C4-2B (cell line): ENCODE measurements at regions not wholly inside any gene's neighbourhood (a gene's known extent, or its start where the extent isn't known, plus 50 kb on each side); places are given as distances from the start of the nearest gene placed in this dataset.

Source experiments
- ZFX ChIP-seq: fragments of 450-650 bp; IDR thresholded peaks from 2 replicates; pipeline ENCODE4 v1.6.1; 2017
- TF ChIP-seq, protein P1 (sequence below): fragments of 450-650 bp; conservative IDR thresholded peaks from 2 replicates; pipeline ENCODE4 v1.5.1; 2017; ENCODE audit warnings: mild to moderate bottlenecking

DNA sequence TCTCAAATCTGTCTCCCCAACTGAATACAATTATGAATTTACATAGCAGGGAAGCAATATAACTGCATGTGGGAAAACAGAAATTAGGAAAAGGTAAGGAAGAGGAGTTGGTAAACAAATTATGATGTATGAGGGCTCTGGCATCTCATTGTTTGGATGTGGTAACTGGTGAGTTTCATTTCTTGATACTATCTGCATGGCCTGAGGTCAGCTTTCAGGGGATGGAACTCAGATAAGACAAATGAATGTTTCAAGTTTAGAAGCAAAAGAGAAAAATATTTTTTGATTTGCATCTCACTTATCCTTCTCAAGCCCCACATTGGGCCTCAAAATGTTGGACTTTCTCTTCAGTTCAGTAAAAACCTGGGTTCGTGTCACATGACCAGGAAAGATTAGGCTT is 302.2 kb upstream of the GJE1 start:
- TF ChIP-seq, protein P1, sequence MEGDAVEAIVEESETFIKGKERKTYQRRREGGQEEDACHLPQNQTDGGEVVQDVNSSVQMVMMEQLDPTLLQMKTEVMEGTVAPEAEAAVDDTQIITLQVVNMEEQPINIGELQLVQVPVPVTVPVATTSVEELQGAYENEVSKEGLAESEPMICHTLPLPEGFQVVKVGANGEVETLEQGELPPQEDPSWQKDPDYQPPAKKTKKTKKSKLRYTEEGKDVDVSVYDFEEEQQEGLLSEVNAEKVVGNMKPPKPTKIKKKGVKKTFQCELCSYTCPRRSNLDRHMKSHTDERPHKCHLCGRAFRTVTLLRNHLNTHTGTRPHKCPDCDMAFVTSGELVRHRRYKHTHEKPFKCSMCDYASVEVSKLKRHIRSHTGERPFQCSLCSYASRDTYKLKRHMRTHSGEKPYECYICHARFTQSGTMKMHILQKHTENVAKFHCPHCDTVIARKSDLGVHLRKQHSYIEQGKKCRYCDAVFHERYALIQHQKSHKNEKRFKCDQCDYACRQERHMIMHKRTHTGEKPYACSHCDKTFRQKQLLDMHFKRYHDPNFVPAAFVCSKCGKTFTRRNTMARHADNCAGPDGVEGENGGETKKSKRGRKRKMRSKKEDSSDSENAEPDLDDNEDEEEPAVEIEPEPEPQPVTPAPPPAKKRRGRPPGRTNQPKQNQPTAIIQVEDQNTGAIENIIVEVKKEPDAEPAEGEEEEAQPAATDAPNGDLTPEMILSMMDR: no peak
- TF ChIP-seq ZFX: no peak
